CD4-positive, CD25-positive, alpha-beta regulatory T cell (primary cell): ENCODE measurements at regions not wholly inside any gene's neighbourhood (a gene's known extent, or its start where the extent isn't known, plus 50 kb on each side); places are given as distances from the start of the nearest gene placed in this dataset.

Experiments used
- ATAC-seq, 2 donors: fragments of 150-1000 bp; cut with Tn5 transposase; one replicate each; pipeline ENCODE4 v1.10.0; 2021; ENCODE audit warnings: low read depth in 2 of 2, moderate number of reproducible peaks in 2 of 2, moderate library complexity in 1 of 2
- DNase-seq, 3 donors: peaks; one replicate each; pipeline versions ENCODE4 v3.0.0 to v3.0.0-alpha.2; 2012 to 2022; ENCODE audit warnings: mixed read lengths in 1 of 3
- H3K27ac ChIP-seq: one replicate; pipeline ENCODE4 v1.7.0; 2013; ENCODE audit warnings: mild to moderate bottlenecking, low read length; ENCODE audit not compliant: insufficient read depth, poor library complexity, severe bottlenecking
- H3K27me3 ChIP-seq: one replicate; pipeline ENCODE4 v1.7.0; 2013; ENCODE audit warnings: low read length; ENCODE audit not compliant: control insufficient read depth, insufficient read depth
- H3K36me3 ChIP-seq: one replicate; pipeline ENCODE4 v1.7.0; 2013; ENCODE audit warnings: mild to moderate bottlenecking, low read length, moderate library complexity; ENCODE audit not compliant: control insufficient read depth, insufficient read depth
- H3K4me1 ChIP-seq: 2 replicates; pipeline ENCODE4 v1.7.0; 2013; ENCODE audit warnings: mild to moderate bottlenecking, low read length; ENCODE audit not compliant: insufficient read depth, control insufficient read depth, poor library complexity, severe bottlenecking
- H3K4me3 ChIP-seq: one replicate; pipeline ENCODE4 v1.7.0; 2013; ENCODE audit warnings: low read depth, mild to moderate bottlenecking, low read length, moderate library complexity
- H3K9me3 ChIP-seq, 2 experiments: 1 replicate in 1 of 2; 2 replicates in 1 of 2; pipeline ENCODE4 v1.7.0; 2013; ENCODE audit warnings: low read length in 2 of 2, mild to moderate bottlenecking in 1 of 2, moderate library complexity in 1 of 2; ENCODE audit not compliant: control insufficient read depth in 2 of 2
- H3K27ac Mint-ChIP-seq, 3 donors: one replicate each; pipeline ENCODE4 v1.8.0; 2020 to 2022; ENCODE audit warnings: mild to moderate bottlenecking in 3 of 3, mixed read lengths in 3 of 3, moderate library complexity in 2 of 3
- H3K27me3 Mint-ChIP-seq: one replicate; pipeline ENCODE4 v1.8.0; 2022; ENCODE audit warnings: mild to moderate bottlenecking, mixed read lengths
- H3K36me3 Mint-ChIP-seq: one replicate; pipeline ENCODE4 v1.8.0; 2020; ENCODE audit warnings: mixed read lengths
- H3K4me1 Mint-ChIP-seq, 4 donors: one replicate each; pipeline ENCODE4 v1.8.0; 2020 to 2022; ENCODE audit warnings: mixed read lengths in 4 of 4, mild to moderate bottlenecking in 1 of 4
- H3K4me3 Mint-ChIP-seq, 4 donors: one replicate each; pipeline ENCODE4 v1.8.0; 2020 to 2022; ENCODE audit warnings: mild to moderate bottlenecking in 4 of 4, mixed read lengths in 4 of 4, moderate library complexity in 3 of 4
- H3K9me3 Mint-ChIP-seq, 7 donors: one replicate each; pipeline ENCODE4 v1.8.0; 2020 to 2022; ENCODE audit warnings: mixed read lengths in 7 of 7, mild to moderate bottlenecking in 3 of 7, moderate library complexity in 2 of 7

DNA sequence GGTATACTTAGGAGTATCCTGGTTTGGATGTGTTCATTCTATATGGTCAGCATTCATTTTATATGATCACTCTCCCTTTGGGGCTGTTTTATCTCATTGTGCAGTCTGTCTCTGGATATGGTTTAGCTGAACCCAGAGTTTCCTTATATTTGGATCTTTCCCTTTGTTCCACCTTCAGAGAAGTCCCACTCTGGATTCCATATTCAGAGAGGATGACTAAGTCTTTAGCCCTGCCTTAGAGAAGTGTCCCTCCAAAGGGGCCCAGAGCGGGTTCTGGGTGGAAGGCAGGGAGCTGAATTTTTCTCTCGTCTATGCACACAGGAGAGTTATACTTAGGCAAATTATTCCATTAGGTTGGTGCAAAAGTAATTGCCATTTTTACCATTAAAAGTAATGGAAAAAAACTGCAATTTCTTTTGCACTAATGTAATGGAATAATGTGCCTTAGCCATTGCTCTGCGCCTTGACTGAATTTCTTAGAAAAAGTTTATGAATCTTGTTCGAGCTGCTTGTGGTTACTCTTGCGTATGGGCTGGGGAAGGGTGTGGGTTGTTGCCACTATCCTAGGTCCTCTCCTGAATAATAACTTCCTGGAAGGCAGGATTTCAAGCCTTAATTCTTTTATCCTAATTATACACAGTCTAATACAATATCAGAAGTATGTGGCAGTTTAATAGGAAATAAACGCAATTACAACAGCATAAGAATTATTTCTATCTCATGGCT is 74.2 kb upstream of the MTPN start:
- Histone ChIP-seq H3K4me1 (no peaks in the 10 kb centered on the region), H3K9me3 (no peaks in the 10 kb centered on the region), H3K36me3 (no peaks in the 10 kb centered on the region), H3K27me3 (no peaks in the 10 kb centered on the region), H3K27ac (no peak overlapping the region), H3K4me3 (no peak overlapping the region)
- Mint-ChIP-seq H3K9me3 (peaks cover 0 to 3% (median 2%) of the 10 kb centered on the region in 7 donors), H3K4me3 (no peak overlapping the region), H3K27me3 (no peaks in the 10 kb centered on the region), H3K27ac (no peak overlapping the region), H3K4me1 (no peaks in the 10 kb centered on the region), H3K36me3 (peaks cover 8% of the 10 kb centered on the region)
- no peak for ATAC-seq
- no peak for DNase-seq

DNA sequence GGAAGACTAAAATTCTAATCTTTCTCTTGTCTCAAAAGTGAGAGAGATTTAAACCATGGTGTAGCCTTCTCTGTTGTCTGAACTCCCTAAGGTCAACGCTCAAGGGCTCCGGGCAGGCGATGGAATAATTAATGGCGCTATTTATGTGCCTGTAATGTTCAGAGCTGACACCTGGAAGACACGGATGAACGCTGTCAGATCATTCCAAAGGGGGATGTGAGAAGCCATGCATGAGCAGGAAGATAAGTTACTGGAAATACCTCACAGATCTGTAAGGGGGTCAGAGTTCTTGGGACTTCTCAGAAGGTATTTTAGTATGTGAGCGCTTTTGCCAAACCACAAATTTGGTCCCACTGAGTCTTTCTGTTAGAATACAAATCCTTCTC is 73.3 kb upstream of the MTPN start:
- Mint-ChIP-seq H3K36me3 (peaks cover 10% of the 10 kb centered on the region), H3K9me3 (peaks cover 0 to 3% (median 2%) of the 10 kb centered on the region in 7 donors), H3K4me1 (no peaks in the 10 kb centered on the region), H3K4me3 (no peak overlapping the region), H3K27ac (no peak overlapping the region), H3K27me3 (no peaks in the 10 kb centered on the region)
- ATAC-seq: no peak
- Histone ChIP-seq H3K4me1 (no peaks in the 10 kb centered on the region), H3K9me3 (no peaks in the 10 kb centered on the region), H3K4me3 (no peak overlapping the region), H3K27me3 (no peaks in the 10 kb centered on the region), H3K27ac (no peak overlapping the region), H3K36me3 (no peaks in the 10 kb centered on the region)
- no peak for DNase-seq

DNA sequence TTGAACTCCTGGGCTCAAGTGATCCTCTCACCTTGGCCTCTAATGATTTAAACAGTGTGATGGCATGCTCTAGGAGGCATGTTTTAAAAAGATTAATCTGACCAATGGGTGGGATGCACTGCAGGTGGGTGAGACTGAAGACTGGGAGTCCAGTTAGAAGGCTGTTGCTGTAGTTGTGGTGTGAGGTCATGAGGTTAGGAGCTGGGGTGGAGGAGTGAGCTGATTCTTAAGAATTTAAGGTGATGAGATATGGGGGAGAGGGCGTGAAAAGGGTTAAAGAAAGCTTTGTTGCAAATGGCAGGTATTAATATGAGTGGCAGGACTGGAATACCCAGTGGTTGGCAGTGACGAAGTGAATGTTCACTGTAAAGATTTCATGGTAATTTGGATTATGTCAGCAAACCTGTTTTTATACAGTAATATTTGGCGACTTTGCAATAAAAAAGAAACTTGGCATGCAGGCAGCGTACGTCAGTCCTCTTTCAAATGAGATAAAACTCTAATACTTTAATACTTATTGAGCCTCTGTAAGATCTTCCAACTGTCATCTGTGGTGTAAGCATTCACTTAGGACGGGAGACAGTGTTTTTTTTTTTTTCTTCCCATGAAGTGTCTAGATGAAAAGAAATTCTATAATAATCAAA is 72.8 kb upstream of the MTPN start:
- Histone ChIP-seq H3K4me1 (no peaks in the 10 kb centered on the region), H3K36me3 (no peaks in the 10 kb centered on the region), H3K27me3 (no peaks in the 10 kb centered on the region), H3K4me3 (no peak overlapping the region), H3K27ac (no peak overlapping the region), H3K9me3 (no peaks in the 10 kb centered on the region)
- DNase-seq: no peak
- ATAC-seq: no peak
- Mint-ChIP-seq H3K9me3 (peaks cover 0 to 5% (median 2%) of the 10 kb centered on the region in 7 donors), H3K27me3 (no peaks in the 10 kb centered on the region), H3K4me3 (no peak overlapping the region), H3K4me1 (no peaks in the 10 kb centered on the region), H3K27ac (no peak overlapping the region), H3K36me3 (peaks cover 15% of the 10 kb centered on the region)

DNA sequence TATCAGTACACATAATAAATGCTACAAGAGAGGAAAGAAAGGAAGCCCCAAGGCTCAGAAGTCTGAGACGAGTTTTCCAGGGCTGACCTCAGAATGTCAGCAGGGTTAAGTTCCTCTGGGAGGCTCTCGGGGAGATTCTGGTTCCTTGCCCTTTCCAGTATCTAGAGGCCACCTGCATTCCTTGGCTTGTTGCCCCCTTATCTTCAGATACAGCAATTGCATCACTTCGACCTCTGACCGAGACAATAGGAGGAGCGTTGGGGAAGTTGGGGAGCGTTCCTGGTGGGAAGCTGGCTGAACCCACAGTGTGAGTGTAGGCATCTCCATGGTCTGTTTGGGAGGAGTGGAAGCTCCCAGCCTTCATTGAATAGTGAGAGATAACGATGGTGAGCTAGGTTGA is 72.0 kb upstream of the MTPN start:
- H3K4me3 Mint-ChIP-seq: no peak overlapping the region
- Histone ChIP-seq H3K27ac (no peak overlapping the region), H3K9me3 (no peaks in the 10 kb centered on the region), H3K4me3 (no peak overlapping the region), H3K4me1 (no peaks in the 10 kb centered on the region), H3K36me3 (no peaks in the 10 kb centered on the region), H3K27me3 (no peaks in the 10 kb centered on the region)
- H3K4me1 Mint-ChIP-seq: no peaks in the 10 kb centered on the region
- H3K27me3 Mint-ChIP-seq: no peaks in the 10 kb centered on the region
- DNase-seq: no peak
- peaks cover 0 to 5% (median 2%) of the 10 kb centered on the region in 7 donors for H3K9me3 Mint-ChIP-seq
- ATAC-seq: no peak
- no peak overlapping the region for H3K27ac Mint-ChIP-seq
- H3K36me3 Mint-ChIP-seq: peaks cover 15% of the 10 kb centered on the region

DNA sequence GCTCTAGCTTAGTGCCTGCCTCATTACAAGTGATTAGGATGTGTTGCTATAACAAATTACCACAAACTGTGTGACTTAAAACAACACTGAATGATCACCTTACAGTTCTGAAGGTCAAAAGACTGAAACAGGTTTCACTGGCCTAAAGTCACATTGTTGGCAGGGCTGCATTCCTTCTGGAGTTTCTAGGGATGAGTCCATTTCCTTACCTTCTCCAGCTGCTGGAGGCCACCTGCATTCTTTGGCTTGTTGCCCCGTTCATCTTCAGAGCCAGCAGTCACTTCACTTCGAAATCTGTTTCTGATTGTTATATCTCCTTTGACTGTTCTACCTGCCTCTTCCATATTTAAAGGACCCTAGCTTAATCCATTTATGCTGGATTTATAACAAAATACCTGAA is 69.4 kb upstream of the MTPN start:
- Mint-ChIP-seq H3K9me3 (peaks cover 0 to 5% (median 2%) of the 10 kb centered on the region in 7 donors), H3K27ac (no peak overlapping the region), H3K4me1 (peaks cover 0 to 5% (median 1%) of the 10 kb centered on the region in 4 donors), H3K4me3 (no peak overlapping the region), H3K36me3 (peaks cover 15% of the 10 kb centered on the region), H3K27me3 (no peaks in the 10 kb centered on the region)
- H3K36me3 ChIP-seq: no peaks in the 10 kb centered on the region
- DNase-seq (no peak), ATAC-seq (no peak)
- H3K4me3 ChIP-seq: no peak overlapping the region
- H3K27me3 ChIP-seq: no peaks in the 10 kb centered on the region
- no peak overlapping the region for H3K27ac ChIP-seq
- H3K4me1 ChIP-seq: no peaks in the 10 kb centered on the region
- no peaks in the 10 kb centered on the region for H3K9me3 ChIP-seq

GRCh38 chr7:136045992-136046391 is 68.8 kb upstream of the MTPN start:
- no peak overlapping the region for H3K27ac Mint-ChIP-seq
- Histone ChIP-seq H3K27ac (no peak overlapping the region), H3K27me3 (no peaks in the 10 kb centered on the region), H3K4me1 (no peaks in the 10 kb centered on the region), H3K9me3 (no peaks in the 10 kb centered on the region), H3K4me3 (no peak overlapping the region), H3K36me3 (no peaks in the 10 kb centered on the region)
- peaks cover 0 to 5% (median 1%) of the 10 kb centered on the region in 4 donors for H3K4me1 Mint-ChIP-seq
- H3K9me3 Mint-ChIP-seq: peaks cover 0 to 5% (median 2%) of the 10 kb centered on the region in 7 donors
- no peak for DNase-seq
- ATAC-seq: no peak
- H3K4me3 Mint-ChIP-seq: no peak overlapping the region
- no peaks in the 10 kb centered on the region for H3K27me3 Mint-ChIP-seq
- H3K36me3 Mint-ChIP-seq: peaks cover 15% of the 10 kb centered on the region

DNA sequence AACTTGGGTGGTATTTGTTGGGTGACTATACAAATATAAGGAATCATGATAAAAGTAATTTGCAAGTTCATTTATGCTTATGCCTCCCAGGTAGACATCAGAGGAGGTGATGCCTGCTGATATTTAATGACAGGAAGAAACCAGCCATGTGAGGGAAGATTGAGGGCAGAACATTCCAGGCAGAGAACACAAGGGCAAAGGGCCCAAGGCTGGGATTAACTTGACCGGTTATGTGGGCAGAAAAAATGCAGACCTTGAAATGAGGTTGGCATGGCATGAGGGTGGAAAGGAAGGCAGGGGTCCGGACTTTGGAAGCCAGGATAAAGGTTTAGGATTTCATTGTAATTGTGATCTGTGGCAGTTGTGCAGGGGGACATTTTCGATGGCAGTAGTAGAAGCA is 68.0 kb upstream of the MTPN start:
- H3K9me3 ChIP-seq: no peaks in the 10 kb centered on the region
- no peak overlapping the region for H3K27ac ChIP-seq

More for the DNA sequence above, 68.0 kb upstream of the MTPN start:
- Histone ChIP-seq H3K4me1 (no peaks in the 10 kb centered on the region), H3K36me3 (no peaks in the 10 kb centered on the region), H3K27me3 (no peaks in the 10 kb centered on the region), H3K4me3 (no peak overlapping the region)
- no peak overlapping the region for H3K4me3 Mint-ChIP-seq
- H3K9me3 Mint-ChIP-seq: peaks cover 0 to 5% (median 0%) of the 10 kb centered on the region in 7 donors
- peaks cover 15% of the 10 kb centered on the region for H3K36me3 Mint-ChIP-seq
- H3K27ac Mint-ChIP-seq: no peak overlapping the region
- no peaks in the 10 kb centered on the region for H3K27me3 Mint-ChIP-seq
- no peak for DNase-seq
- H3K4me1 Mint-ChIP-seq: peaks cover 0 to 5% (median 1%) of the 10 kb centered on the region in 4 donors
- ATAC-seq: no peak
